HepG2 (cell line): ENCODE measurements at regions not wholly inside any gene's neighbourhood (a gene's known extent, or its start where the extent isn't known, plus 50 kb on each side); places are given as distances from the start of the nearest gene placed in this dataset.

Experiments used
- HNRNPH1 ChIP-seq: fragments of 200-400 bp; formaldehyde crosslinking; optimal IDR thresholded peaks from 2 replicates; pipeline ENCODE3; 2017; ENCODE audit warnings: mild to moderate bottlenecking, low read depth, low read length
- MATR3 ChIP-seq: sonication (generic); formaldehyde crosslinking; IDR thresholded peaks from 2 replicates; pipeline ENCODE4 v1.4.0; 2020; ENCODE audit warnings: missing genetic modification reagents
- NCOR1 ChIP-seq: fragments of 200-600 bp; sonication (generic); IDR thresholded peaks from 2 replicates; pipeline ENCODE4 v1.7.0; 2017; ENCODE audit warnings: antibody characterized with exemption, low read length, borderline replicate concordance
- TBX2 ChIP-seq: sonication (generic); formaldehyde crosslinking; IDR thresholded peaks from 2 replicates; pipeline ENCODE4 v1.5.0; 2020; ENCODE audit warnings: missing genetic modification reagents, mild to moderate bottlenecking, borderline replicate concordance
- ZFP36L2 ChIP-seq: sonication (generic); formaldehyde crosslinking; IDR thresholded peaks from 2 replicates; pipeline ENCODE4 v1.4.0; 2020; ENCODE audit warnings: missing genetic modification reagents
- ZNF138 ChIP-seq: sonication (generic); formaldehyde crosslinking; IDR thresholded peaks from 2 replicates; pipeline ENCODE4 v1.5.0; 2020; ENCODE audit warnings: mild to moderate bottlenecking, low read depth, missing genetic modification reagents
- ZNF709 ChIP-seq: sonication (generic); formaldehyde crosslinking; IDR thresholded peaks from 2 replicates; pipeline ENCODE4 v1.5.0; 2020; ENCODE audit warnings: mild to moderate bottlenecking, missing genetic modification reagents
- ZNF792 ChIP-seq: IDR thresholded peaks from 2 replicates; pipeline ENCODE4 v1.6.1; 2016
- TF ChIP-seq, protein P1 (sequence below): IDR thresholded peaks from 2 replicates; pipeline ENCODE4 v1.6.1; 2016; ENCODE audit warnings: mild to moderate bottlenecking
- TF ChIP-seq, protein P2 (sequence below), 2 experiments: fragments of 450-650 bp in 1 of 2; sonication (generic) in 1 of 2; formaldehyde crosslinking in 1 of 2; IDR thresholded peaks; 2 replicates each; pipeline versions ENCODE4 v1.6.1 to v1.8.0; 2016 to 2022; ENCODE audit warnings: antibody characterized with exemption in 1 of 2, mild to moderate bottlenecking in 1 of 2, missing genetic modification reagents in 1 of 2
- TF ChIP-seq, protein P3 (sequence below): sonication (generic); formaldehyde crosslinking; IDR thresholded peaks from 2 replicates; pipeline ENCODE4 v1.4.0; 2020; ENCODE audit warnings: missing genetic modification reagents, mild to moderate bottlenecking, borderline replicate concordance
- TF ChIP-seq, protein P4 (sequence below): sonication (generic); formaldehyde crosslinking; IDR thresholded peaks from 2 replicates; pipeline ENCODE4 v1.4.0; 2020; ENCODE audit warnings: mild to moderate bottlenecking, missing genetic modification reagents
- TF ChIP-seq, protein P5 (sequence below): sonication (generic); formaldehyde crosslinking; IDR thresholded peaks from 2 replicates; pipeline ENCODE4 v1.4.0; 2020; ENCODE audit warnings: missing genetic modification reagents, borderline replicate concordance

DNA sequence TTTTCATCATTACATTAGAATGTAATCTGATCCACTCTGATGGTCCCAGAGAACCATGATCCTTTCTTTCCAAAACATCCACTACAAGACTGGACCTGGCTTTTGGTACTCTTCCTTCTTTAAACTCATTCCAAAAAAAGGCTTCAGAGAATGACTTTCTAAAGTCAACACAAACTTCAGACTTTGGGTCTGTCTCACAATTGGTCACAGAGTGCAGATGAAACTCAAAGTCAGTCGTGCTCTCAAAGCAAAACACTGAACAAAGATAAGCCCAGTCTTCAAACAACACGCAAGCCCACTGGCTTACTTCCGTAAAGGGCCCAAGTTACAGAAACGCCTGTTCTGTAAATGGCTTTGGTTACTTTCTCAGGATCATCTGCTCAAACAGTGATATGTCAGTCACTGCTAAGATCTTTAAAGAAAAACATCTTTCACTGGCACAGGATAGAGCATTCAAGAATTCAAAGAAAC lies 250.9 kb upstream of the MKLN1 start (continued):
- TF ChIP-seq, protein P1, sequence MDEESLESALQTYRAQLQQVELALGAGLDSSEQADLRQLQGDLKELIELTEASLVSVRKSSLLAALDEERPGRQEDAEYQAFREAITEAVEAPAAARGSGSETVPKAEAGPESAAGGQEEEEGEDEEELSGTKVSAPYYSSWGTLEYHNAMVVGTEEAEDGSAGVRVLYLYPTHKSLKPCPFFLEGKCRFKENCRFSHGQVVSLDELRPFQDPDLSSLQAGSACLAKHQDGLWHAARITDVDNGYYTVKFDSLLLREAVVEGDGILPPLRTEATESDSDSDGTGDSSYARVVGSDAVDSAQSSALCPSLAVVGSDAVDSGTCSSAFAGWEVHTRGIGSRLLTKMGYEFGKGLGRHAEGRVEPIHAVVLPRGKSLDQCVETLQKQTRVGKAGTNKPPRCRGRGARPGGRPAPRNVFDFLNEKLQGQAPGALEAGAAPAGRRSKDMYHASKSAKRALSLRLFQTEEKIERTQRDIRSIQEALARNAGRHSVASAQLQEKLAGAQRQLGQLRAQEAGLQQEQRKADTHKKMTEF (CRISPR knock-in tag) = peak; percentile 87
- TF ChIP-seq MATR3 (CRISPR knock-in tag) (no peak), TBX2 (CRISPR knock-in tag) (peak; percentile 71; the same call in 1 of the 2 replicates), NCOR1 (peak; percentile 49; the same call in 1 of the 2 replicates), ZNF792 (CRISPR knock-in tag) (peak; percentile 77), ZFP36L2 (no peak), ZNF138 (CRISPR knock-in tag) (no peak), HNRNPH1 (no peak), ZNF709 (CRISPR knock-in tag) (no peak)
- TF ChIP-seq, protein P2, sequence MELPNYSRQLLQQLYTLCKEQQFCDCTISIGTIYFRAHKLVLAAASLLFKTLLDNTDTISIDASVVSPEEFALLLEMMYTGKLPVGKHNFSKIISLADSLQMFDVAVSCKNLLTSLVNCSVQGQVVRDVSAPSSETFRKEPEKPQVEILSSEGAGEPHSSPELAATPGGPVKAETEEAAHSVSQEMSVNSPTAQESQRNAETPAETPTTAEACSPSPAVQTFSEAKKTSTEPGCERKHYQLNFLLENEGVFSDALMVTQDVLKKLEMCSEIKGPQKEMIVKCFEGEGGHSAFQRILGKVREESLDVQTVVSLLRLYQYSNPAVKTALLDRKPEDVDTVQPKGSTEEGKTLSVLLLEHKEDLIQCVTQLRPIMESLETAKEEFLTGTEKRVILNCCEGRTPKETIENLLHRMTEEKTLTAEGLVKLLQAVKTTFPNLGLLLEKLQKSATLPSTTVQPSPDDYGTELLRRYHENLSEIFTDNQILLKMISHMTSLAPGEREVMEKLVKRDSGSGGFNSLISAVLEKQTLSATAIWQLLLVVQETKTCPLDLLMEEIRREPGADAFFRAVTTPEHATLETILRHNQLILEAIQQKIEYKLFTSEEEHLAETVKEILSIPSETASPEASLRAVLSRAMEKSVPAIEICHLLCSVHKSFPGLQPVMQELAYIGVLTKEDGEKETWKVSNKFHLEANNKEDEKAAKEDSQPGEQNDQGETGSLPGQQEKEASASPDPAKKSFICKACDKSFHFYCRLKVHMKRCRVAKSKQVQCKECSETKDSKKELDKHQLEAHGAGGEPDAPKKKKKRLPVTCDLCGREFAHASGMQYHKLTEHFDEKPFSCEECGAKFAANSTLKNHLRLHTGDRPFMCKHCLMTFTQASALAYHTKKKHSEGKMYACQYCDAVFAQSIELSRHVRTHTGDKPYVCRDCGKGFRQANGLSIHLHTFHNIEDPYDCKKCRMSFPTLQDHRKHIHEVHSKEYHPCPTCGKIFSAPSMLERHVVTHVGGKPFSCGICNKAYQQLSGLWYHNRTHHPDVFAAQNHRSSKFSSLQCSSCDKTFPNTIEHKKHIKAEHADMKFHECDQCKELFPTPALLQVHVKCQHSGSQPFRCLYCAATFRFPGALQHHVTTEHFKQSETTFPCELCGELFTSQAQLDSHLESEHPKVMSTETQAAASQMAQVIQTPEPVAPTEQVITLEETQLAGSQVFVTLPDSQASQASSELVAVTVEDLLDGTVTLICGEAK (IDR thresholded peaks at IDR 0.05) = no peak
- TF ChIP-seq, protein P2 (CRISPR knock-in tag; IDR thresholded peaks at IDR 0.05) = no peak; the same call in 1 of the 2 replicates
- TF ChIP-seq, protein P3, sequence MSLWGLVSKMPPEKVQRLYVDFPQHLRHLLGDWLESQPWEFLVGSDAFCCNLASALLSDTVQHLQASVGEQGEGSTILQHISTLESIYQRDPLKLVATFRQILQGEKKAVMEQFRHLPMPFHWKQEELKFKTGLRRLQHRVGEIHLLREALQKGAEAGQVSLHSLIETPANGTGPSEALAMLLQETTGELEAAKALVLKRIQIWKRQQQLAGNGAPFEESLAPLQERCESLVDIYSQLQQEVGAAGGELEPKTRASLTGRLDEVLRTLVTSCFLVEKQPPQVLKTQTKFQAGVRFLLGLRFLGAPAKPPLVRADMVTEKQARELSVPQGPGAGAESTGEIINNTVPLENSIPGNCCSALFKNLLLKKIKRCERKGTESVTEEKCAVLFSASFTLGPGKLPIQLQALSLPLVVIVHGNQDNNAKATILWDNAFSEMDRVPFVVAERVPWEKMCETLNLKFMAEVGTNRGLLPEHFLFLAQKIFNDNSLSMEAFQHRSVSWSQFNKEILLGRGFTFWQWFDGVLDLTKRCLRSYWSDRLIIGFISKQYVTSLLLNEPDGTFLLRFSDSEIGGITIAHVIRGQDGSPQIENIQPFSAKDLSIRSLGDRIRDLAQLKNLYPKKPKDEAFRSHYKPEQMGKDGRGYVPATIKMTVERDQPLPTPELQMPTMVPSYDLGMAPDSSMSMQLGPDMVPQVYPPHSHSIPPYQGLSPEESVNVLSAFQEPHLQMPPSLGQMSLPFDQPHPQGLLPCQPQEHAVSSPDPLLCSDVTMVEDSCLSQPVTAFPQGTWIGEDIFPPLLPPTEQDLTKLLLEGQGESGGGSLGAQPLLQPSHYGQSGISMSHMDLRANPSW = peak; percentile 72; the same call in 1 of the 2 replicates
- TF ChIP-seq, protein P4, sequence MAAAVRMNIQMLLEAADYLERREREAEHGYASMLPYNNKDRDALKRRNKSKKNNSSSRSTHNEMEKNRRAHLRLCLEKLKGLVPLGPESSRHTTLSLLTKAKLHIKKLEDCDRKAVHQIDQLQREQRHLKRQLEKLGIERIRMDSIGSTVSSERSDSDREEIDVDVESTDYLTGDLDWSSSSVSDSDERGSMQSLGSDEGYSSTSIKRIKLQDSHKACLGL (CRISPR knock-in tag) = no peak
- TF ChIP-seq, protein P5, sequence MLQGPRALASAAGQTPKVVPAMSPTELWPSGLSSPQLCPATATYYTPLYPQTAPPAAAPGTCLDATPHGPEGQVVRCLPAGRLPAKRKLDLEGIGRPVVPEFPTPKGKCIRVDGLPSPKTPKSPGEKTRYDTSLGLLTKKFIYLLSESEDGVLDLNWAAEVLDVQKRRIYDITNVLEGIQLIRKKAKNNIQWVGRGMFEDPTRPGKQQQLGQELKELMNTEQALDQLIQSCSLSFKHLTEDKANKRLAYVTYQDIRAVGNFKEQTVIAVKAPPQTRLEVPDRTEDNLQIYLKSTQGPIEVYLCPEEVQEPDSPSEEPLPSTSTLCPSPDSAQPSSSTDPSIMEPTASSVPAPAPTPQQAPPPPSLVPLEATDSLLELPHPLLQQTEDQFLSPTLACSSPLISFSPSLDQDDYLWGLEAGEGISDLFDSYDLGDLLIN (CRISPR knock-in tag) = no peak
